ENCODE measurements at regions not wholly inside any gene's neighbourhood (a gene's known extent, or its start where the extent isn't known, plus 50 kb on each side); places are given as distances from the start of the nearest gene placed in this dataset.

- TF ChIP-seq PAF1 (CRISPR knock-in tag; IDR thresholded peaks at IDR 0.05) = no peak
- no peak for TF ChIP-seq CTCF (CRISPR knock-in tag; IDR thresholded peaks at IDR 0.05)
Observed at GRCh38 chr16:52383640-52384292, 163.2 kb downstream of the TOX3 start.
